ENCODE measurements at regions not wholly inside any gene's neighbourhood (a gene's known extent, or its start where the extent isn't known, plus 50 kb on each side); places are given as distances from the start of the nearest gene placed in this dataset.

DNA sequence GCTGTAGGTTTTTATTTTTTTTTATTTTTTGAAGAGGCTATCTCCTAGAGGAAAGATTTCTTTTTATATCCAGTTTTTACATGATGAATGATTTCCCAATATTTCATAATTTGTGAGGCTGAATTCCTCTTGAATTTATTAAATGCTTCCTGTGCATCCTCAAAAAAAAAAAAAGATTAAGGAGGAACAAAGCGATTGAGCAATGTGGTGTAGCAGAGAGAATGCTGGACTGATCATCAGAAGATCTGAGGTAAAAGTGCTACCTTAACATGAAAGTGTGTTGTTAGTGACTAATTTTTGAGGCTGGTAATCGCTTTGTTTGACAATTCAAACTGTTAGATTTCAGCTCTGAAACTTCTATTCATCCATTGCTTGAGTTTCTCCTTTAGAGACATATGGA is 125.1 kb downstream of the ESM1 start:
- in situ Hi-C loops (cut with MboI; ENCODE audit: low sequenced_read_pairs), result loop anchor here (25.0 kb wide), 2 partner anchors 323 to 598 kb away; no protein-coding TSS in a partner anchor

DNA sequence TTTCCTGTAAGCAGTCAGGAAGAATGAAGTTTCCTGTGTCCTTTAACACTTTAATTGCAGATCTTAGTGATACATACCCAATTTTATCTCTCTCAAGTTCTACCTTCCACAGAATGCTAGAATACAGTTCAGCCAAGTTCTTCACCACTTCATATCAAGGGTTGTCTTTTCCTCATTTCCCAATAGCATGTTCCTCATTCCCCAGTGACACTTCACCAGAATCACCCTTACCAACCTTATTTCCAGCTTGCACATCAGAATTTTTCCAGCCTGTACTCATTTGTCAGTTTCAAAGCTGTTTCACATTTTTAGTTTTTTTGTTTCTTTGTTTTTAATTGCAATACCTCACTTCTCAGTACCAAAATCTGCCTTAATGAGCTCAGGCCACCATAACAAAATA is 126.1 kb downstream of the ESM1 start:
- in situ Hi-C loops (cut with MboI; ENCODE audit: low sequenced_read_pairs), result loop anchor here (25.0 kb wide), 2 partner anchors 322 to 597 kb away; no protein-coding TSS in a partner anchor

DNA sequence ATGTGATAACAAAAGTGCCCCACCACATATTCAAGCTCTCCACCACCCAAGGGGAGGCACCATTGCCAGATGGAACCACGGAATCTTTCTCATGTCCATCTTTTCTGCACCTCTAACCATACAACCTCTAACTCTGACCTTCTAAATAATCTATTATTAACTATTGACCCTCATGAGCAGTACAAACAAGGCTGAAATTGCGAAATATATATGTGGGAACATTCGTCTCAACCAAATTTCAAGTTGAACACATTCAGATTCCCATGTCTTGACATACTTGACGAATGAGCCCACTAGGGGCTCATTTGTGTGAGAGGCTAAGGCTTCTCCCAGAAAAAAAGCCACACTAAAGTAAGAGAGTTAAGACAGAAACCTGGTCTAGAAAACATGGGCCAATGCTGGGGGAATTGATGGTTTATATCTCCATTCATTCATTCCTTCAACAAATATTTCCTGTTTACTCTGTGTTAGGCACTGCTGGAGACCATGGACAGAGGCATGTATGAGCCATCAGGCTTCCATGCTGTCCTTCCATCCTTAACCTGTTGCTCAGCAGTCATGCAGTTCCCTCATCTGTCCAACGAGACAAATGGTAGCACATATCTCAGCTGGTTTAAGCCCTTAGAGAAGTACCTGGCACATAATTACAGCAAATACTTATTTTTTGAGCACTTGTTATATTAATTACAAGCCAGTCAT is 130.4 kb downstream of the ESM1 start:
- in situ Hi-C loops (cut with MboI; ENCODE audit: low sequenced_read_pairs), result loop anchor here (25.0 kb wide), 2 partner anchors 318 to 593 kb away; no protein-coding TSS in a partner anchor

DNA sequence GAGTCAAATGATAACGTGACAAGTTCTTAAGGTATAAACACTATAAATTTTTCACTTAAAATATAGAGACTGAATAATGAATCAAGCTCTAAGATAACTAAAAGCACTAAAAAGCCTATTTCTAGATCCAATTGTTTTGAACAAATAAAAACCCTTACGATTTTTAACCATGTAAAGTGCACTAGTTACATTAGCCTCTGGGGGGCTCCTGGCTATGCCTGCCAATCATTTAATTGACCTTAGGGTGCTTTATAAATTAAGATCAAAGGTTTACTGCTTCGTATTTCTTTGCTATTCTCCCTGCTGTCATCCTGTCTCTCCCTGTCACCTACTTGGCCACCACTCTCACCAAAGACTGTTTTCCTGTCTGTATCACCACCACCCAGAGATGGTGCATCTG is 133.4 kb downstream of the ESM1 start:
- in situ Hi-C loops (cut with MboI; ENCODE audit: low sequenced_read_pairs), result loop anchor here (25.0 kb wide), 2 partner anchors 315 to 590 kb away; no protein-coding TSS in a partner anchor

DNA sequence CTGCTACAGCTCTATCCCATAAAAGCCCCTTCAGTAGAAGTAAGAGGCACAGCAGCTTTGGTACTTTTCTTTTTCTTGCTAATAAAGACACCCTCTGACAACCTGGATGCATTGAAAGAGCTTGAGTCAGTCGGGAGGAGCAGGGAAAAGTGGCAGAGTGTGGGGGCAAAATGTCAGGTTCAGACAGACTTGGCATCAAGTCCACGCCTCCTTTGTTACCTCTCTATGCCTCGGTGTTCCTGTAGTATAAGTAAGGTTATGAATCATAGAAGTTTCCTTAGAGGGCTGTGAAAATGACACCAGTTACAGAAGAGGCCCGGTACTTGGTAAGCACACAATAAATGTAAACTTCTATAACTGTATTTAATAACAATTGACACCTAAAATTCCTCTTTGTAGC is 133.9 kb downstream of the ESM1 start:
- in situ Hi-C loops (cut with MboI; ENCODE audit: low sequenced_read_pairs), result loop anchor here (25.0 kb wide), 2 partner anchors 314 to 589 kb away; no protein-coding TSS in a partner anchor

DNA sequence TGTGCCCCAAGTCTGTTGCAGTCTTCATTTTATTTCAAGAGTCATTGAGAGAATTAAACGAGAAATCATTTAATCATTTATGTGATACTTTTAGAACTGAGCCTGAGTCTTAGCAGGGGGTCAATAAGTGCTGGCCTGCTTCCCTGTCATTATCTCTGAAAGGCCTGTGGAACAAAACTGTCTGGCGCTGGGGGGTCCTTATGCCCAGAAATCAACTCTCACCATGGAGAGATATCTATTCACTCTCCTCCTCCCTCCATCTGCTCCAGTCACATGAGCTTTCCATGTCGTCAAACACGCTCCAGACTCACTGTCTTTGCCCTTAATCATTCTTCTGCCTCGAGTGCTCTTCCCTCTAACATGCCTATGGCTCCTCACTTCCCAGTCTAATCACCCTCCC is 136.8 kb downstream of the ESM1 start:
- in situ Hi-C loops (cut with MboI; ENCODE audit: low sequenced_read_pairs), result no loop called here

DNA sequence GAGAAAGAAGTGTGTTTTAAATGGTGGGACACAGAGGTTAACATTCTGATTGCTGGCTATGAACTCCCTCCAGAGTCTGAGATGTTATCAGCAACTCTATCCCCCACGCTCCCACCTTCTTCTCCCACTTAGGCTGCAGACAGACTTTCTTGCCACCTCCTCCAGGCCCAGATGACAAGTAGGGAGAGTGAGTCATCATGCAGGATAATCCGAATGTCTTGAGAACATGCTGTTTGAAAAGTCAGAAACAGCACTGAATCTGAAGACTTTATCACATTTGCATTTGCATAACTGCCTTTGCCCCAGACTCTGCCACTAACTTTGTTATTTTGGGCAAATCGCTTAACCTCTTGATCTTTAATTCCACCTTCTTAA is 139.8 kb downstream of the ESM1 start:
- in situ Hi-C loops (cut with MboI; ENCODE audit: low sequenced_read_pairs), result no loop called here

DNA sequence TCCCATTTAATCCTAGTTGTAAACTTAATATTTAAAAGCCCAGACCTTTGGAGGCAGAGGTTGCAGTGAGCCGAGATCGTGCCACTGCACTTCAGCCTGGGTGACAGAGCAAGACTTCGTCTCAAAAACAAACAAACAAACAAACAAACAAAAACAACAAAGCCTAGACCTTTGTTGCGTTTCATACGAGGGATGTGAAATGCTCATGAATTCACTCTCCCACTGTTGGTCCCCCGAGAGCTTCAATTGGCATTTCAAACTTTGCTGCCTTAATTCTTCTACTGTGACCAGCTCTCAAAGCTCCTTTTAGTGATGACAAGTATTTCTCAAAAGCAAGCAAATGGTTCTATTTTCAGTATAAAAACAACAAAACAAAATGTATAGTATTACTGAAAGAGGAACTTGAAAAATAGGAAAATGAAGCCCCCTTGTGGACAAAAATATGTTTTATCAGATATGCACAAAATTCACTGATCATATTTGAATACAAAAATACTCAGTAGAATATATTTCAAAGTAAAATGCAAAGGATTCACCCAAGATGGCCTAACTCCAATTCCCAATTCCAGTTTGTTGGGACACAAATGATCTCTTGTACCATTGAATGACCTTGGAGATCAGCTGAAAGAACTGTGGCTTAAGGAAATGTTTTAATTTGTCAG is 140.4 kb downstream of the ESM1 start:
- in situ Hi-C loops (cut with MboI; ENCODE audit: low sequenced_read_pairs), result no loop called here

DNA sequence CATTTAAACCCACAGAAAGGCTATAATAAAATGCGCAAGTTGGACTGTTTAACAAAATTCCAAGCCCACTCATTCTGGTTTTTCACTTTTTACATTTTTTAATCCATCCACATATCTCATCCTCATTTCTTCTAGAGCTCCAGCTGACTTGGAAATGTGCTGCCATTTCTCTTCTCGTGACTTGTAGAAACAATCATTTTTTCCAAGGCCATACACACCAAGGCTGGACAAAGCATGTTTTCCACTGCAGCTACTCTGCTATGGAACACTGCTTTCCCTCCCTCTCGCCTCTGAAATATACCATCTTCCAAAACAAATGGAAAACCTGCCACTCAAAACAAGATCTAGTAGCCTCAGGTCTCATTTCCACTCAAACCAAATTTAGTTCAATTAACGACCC is 141.1 kb downstream of the ESM1 start:
- in situ Hi-C loops (cut with MboI; ENCODE audit: low sequenced_read_pairs), result no loop called here

DNA sequence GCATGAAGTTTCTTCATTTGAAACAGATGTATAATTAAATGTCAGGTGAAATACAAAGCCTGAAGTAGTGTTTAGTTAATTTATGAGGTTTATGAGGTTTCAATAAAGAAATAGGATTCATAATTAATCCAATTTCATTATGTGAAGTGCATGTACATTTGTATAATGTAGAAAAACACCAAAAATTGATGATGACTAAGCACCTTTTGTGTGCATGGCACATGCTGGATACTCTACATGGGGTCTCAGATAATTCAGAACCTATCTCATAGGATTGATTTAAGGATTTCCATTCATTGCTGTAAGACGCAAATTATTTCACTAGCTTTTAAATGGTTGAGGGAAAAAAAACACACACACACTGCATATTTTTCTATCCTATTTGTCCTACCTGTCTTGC is 143.9 kb downstream of the ESM1 start:
- in situ Hi-C loops (cut with MboI; ENCODE audit: low sequenced_read_pairs), result no loop called here

DNA sequence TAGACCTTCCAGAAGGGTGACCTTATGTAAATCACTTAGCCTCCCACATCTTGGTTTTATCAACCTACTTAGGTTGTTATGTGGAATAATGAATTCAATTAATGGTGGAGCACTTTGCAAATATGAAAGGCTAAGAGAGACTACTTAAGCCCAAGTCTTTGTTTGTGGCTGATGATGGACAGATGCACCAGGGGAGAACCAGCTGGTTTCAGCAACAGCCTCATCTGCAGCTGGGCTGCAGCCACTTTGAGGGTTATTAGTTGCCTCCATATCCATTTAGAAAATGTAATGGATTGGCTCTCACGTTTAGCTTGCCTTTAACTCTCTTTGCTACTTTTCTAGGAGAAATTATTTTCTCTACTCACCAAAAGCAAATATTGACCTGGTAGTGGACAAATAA is 146.6 kb downstream of the ESM1 start:
- in situ Hi-C loops (cut with MboI; ENCODE audit: low sequenced_read_pairs), result no loop called here

DNA sequence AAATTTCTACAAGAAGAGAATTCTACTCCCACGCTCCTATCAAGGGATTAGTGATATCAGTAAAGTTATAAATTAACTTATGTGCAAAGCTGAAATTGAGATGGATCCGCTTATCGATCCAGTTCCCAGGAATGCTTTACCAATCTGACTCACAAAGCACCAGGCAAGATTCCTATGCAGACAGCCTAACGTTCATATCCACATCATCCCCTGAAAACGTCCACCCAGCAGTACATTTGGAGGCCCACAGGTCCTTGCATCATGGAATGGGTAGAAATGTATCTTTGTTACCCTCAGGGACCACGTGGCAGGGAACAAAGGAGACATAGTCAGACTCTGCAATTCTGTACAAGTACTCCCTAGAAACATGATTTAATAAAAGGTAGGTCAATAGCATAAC is 147.4 kb downstream of the ESM1 start:
- in situ Hi-C loops (cut with MboI; ENCODE audit: low sequenced_read_pairs), result no loop called here

DNA sequence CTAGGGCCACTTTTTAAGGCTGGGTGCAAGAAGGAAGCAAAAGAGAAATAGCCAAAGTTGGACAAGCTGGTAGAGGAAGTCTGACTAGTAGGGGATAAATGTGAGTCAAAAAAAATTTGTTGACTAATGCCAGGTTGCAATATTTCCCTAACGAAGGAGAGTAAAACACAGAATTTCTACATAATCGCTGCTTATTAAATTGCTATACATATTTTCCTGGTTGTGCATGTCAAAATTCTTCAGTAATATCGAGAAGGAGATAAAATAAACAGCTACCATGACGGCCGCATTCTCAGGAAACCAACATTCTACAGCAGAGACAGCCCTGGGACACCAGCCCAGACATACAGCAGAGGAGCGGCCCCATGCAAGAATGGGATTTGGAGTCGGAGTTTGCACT is 148.3 kb downstream of the ESM1 start:
- in situ Hi-C loops (cut with MboI; ENCODE audit: low sequenced_read_pairs), result no loop called here

DNA sequence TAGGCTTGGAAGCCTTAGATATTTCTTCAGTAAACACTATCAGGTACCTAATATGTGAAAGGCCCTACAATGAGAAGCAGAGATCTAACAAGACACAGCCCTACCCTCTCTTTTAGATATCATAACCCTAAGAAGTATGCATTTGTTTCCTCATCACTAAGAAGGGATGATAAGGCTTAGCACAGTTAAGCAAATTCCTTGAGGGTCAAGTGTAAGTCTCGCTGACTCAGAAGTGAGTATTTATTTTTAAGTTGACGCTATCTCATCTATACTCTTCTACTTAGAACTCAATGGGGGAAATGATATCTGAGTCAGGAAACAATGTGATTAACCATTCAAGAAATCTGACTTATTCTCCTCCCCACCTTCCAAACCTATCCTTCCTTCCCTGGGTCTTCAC is 149.7 kb downstream of the ESM1 start:
- in situ Hi-C loops (cut with MboI; ENCODE audit: low sequenced_read_pairs), result no loop called here

DNA sequence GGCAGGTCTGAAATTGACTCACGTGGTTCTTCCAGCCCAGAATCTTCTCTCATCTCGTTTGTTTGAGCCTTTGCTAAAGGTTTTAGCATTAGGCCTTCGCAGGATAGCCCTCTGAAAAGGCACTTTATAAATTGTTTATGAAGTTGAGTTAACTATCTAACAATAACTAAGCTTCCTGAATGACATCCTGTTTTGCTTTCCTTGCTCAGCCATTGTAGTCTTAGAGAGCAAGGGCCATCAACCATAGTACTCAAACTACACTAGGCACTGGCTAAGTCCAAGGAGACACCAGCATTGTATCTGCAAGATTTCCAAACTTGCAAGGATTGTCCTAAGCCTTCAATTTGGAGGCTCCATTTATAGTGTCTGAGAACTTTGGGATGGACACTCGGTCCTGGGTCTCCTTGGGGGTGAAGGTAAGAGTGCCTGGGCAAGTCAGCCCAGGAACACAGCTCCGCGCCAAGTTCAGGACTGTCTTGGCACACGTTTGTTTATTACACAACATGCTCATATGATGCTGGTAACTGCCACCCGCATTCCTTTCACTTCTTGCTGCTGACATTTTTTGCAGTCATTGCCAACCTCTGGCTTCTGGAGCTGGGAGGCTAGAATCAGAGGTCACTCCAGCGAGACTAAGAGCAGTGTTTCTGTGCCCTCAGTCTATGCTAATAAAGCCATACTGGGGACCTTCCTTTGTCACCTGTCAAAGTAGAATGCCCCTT is 151.1 kb downstream of the ESM1 start:
- in situ Hi-C loops (cut with MboI; ENCODE audit: low sequenced_read_pairs), result no loop called here

DNA sequence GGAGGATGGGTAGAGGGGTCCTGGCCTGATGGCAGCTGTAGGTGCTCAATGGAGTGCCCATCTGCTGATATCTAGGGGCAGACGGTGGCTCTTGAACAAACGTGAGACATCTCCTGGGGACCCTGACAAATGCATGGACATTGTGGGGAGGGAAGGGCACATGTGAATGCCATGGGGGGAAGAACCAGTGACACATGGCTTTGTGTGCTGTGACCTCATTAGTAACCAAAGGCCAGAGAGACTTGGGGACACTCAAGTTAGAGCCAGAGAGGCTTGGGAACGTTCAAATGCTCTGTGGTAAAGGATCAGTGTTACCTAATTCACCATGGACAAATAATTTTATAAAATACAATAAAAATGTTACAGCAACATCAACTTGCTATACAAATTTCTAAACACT is 151.8 kb downstream of the ESM1 start:
- in situ Hi-C loops (cut with MboI; ENCODE audit: low sequenced_read_pairs), result no loop called here

DNA sequence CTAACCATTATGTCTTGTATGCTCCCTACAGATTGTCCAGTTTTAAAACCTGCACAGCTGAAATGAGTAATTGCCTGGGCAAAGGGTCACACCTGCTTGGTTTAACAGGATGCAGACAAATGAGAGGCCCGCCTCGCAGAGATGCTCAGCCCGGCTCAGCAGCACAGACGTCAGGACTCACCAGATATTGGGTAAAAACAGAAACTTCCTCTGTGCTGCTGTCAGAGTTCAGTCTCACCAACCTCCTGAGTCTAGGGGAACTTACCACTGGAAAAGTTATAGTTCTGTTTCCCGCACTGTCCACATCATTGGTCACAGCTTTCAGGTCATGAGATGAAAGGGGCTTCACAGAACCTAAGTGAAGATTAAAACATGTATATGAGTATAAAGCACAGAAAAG is 152.5 kb downstream of the ESM1 start:
- in situ Hi-C loops (cut with MboI; ENCODE audit: low sequenced_read_pairs), result no loop called here

DNA sequence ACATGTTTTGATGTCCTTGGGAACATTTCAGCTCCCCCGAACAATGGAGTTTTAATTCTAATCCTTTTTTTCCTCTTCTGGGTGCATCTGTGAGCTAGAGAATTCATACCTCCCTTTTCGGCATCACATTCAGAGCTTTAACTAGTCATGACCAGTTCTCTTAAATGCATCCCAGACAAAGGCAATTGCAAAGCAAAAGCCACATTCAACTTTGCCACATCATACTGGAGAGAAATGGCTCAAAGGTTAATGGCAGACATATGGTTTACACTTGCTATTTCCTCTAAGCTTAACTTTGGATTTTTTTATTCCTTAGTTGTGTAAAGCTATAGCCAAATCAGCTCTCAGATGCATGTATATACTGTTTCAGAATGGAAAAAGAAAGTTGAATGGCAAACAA is 153.3 kb downstream of the ESM1 start:
- in situ Hi-C loops (cut with MboI; ENCODE audit: low sequenced_read_pairs), result no loop called here

DNA sequence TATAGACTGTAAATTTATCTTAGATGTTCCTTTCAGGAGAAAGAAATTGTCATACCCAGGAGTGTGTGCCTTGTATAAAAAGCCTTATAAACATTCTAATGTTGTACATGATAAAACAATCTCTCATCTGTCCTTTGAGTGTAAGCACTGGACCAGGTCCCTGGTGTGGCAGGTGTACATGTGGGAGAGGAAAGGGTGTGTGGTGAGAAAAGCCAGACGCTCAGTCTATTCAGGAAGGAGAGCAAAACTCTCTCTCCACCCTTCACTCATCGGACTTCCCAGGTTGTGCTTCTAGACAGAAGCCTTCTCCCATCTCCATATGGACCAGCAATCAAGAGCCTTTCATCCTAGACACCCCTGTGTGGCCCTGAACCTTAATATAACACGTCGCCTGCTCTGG is 154.2 kb downstream of the ESM1 start:
- in situ Hi-C loops (cut with MboI; ENCODE audit: low sequenced_read_pairs), result no loop called here

DNA sequence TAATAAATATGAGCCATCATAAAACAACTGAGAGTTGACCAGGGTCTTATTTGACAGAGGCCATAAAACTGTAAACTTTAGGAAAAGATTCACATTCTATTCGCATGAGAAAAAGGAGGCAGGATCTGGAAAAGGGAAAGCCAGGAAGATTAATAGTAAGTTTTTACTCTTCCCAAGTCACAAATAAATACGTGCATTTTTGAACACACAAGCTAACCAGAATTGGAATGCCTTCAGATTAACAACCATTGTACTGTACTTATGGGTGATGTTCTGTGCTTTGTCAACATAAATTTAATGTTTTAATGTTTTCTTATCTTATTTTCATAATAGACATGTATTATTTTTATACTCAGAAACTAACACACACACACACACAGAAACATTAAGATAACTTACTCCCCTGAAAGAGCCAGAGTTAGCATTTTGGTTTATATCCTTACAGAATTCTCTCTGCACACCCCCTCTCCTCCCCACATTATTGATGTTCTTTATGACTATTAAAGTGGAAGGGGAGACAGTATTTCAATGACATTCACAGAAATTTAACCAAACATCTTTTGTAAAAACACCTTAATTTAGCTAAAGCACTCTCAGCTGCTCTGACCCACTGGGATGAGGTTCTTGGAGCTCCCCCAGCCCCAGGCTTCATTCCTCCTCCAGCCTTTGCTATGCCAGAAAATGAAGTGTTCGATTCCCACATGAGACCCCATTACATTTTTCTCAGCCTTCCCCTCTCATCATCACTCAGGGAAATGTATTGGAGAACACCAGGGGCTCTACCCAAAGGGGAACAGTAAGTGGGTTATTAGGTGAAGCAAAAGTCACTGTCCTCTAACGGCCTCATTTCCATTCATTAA is 155.5 kb downstream of the ESM1 start:
- in situ Hi-C loops (cut with MboI; ENCODE audit: low sequenced_read_pairs), result no loop called here

DNA sequence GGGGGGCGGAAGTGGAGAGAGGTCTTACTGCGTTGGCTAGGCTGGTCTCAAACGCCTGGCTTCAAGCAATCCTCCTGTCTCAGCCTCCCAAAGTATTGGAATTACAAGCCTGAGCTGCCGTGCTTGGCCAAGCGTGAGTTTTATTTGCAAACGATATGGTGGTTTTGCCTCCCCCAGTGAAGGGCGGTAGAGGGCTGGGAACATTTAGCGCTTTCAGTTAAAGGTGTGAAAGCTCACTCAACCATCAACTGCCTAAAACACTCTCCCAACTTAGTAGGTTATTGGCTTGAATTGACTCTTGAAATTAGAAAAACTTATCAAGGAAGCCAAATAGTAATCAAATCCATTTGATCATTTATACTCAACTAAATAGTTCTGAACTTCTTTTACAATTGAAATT is 156.3 kb downstream of the ESM1 start:
- in situ Hi-C loops (cut with MboI; ENCODE audit: low sequenced_read_pairs), result no loop called here

Data from HL-60/S4 treated with retinoic acid at 250 ng/mL for 4 days and 3 days (cell line).